K562 (cell line): ENCODE measurements at regions not wholly inside any gene's neighbourhood (a gene's known extent, or its start where the extent isn't known, plus 50 kb on each side); places are given as distances from the start of the nearest gene placed in this dataset.

Source experiments
- ATAC-seq: fragments of 200-7000 bp; cut with Tn5 transposase; 3 replicates; pipeline ENCODE4 v1.9.1; 2020; ENCODE audit warnings: moderate library complexity
- BruUV-seq: library from RNA; stranded (reverse); fragments of 400-500 nt; replicated peaks from 2 replicates; lab custom pipeline; 2021; lab: Mats Ljungman, UMichigan
- CTCF ChIA-PET: fragments of 300-600 bp; formaldehyde crosslinking; extraction: SDS; loops from one replicate; lab custom pipeline; 2021; ENCODE audit warnings: low intra/inter-chr PET ratio; lab: Yijun Ruan, JAX
- POLR2A ChIA-PET: fragments of 300-600, 350-650 bp; sonication (Branson Sonifier 250); formaldehyde crosslinking; extraction: SDS; loops from one replicate; lab custom pipeline; 2021; ENCODE audit warnings: antibody characterized with exemption, inconsistent platforms; lab: Yijun Ruan, JAX
- DNase-seq, 4 experiments: peaks; one replicate each; pipeline versions ENCODE4 v3.0.0 to v3.0.0-alpha.2; 2011 to 2018; ENCODE audit warnings: low spot score in 3 of 4, mixed read lengths in 3 of 4; ENCODE audit errors: extremely low read depth in 1 of 4
- FAIRE-seq: peaks from 2 replicates; lab custom pipeline; 2011; peaks lifted over from hg19 to GRCh38; lab: Jason Lieb, UNC
- H2AFZ ChIP-seq: 2 replicates; pipeline ENCODE4 v1.6.0; 2011; ENCODE audit warnings: low read depth, low read length, control low read depth, inconsistent platforms
- H3K27ac ChIP-seq: fragments of 200-600 bp; 3 replicates; pipeline ENCODE4 v1.8.0; 2011; ENCODE audit warnings: low read depth, mild to moderate bottlenecking, control low read depth, inconsistent platforms, low read length, moderate library complexity, mixed read lengths; ENCODE audit errors: extremely low read depth
- H3K27me3 ChIP-seq, 2 experiments: fragments of 300-600 bp in 1 of 2; 2 replicates in 1 of 2; 3 replicates in 1 of 2; pipeline versions ENCODE4 v1.6.0 to v1.8.0; 2011; ENCODE audit warnings: inconsistent platforms in 2 of 2, low read length in 2 of 2, mild to moderate bottlenecking in 1 of 2, mixed read lengths in 1 of 2, moderate library complexity in 1 of 2; ENCODE audit not compliant: control insufficient read depth in 2 of 2, insufficient read depth in 2 of 2
- H3K36me3 ChIP-seq: fragments of 300-600 bp; 3 replicates; pipeline ENCODE4 v1.8.0; 2011; ENCODE audit warnings: mild to moderate bottlenecking, low read length, inconsistent platforms; ENCODE audit not compliant: control insufficient read depth, insufficient read depth
- H3K4me1 ChIP-seq, 2 experiments: fragments of 200-600 bp in 1 of 2; replicated peaks in 1 of 2; 2 replicates in 1 of 2; 3 replicates in 1 of 2; pipeline versions ENCODE4 v1.5.1 to v1.8.0; 2011; ENCODE audit warnings: inconsistent platforms in 2 of 2, low read length in 2 of 2, mild to moderate bottlenecking in 1 of 2, mixed read lengths in 1 of 2, moderate library complexity in 1 of 2; ENCODE audit not compliant: control insufficient read depth in 2 of 2, insufficient read depth in 2 of 2
- H3K4me2 ChIP-seq: 2 replicates; pipeline ENCODE4 v1.6.1; 2011; ENCODE audit warnings: low read length, control low read depth, inconsistent platforms, mixed read lengths; ENCODE audit not compliant: insufficient read depth
- H3K4me3 ChIP-seq: fragments of 200-600 bp; sonication (generic), shearing (Covaris generic); 2 replicates; pipeline ENCODE4 v1.5.1; 2016; ENCODE audit warnings: control low read depth, inconsistent platforms
- H3K79me2 ChIP-seq: fragments of 200-600 bp; 3 replicates; pipeline ENCODE4 v1.8.0; 2011; ENCODE audit warnings: low read length, inconsistent platforms; ENCODE audit not compliant: control insufficient read depth, insufficient read depth
- H3K9ac ChIP-seq, 2 experiments: 2 replicates each; pipeline versions ENCODE4 v1.6.0 to v1.6.1; 2011; ENCODE audit warnings: low read depth in 2 of 2, low read length in 2 of 2, control low read depth in 1 of 2, inconsistent platforms in 1 of 2, mild to moderate bottlenecking in 1 of 2, mixed read lengths in 1 of 2; ENCODE audit not compliant: insufficient read depth in 1 of 2
- H3K9me1 ChIP-seq: one replicate; pipeline ENCODE4 v1.6.0; 2011; ENCODE audit warnings: inconsistent platforms, mild to moderate bottlenecking, low read length, moderate library complexity; ENCODE audit not compliant: control insufficient read depth, insufficient read depth
- H3K9me3 ChIP-seq: replicated peaks from 2 replicates; pipeline ENCODE4 v1.5.1; 2011; ENCODE audit warnings: low read depth, low read length, inconsistent platforms; ENCODE audit not compliant: control insufficient read depth, insufficient read depth
- H4K20me1 ChIP-seq: replicated peaks from 2 replicates; pipeline ENCODE4 v1.6.1; 2011; ENCODE audit warnings: low read length, inconsistent platforms, mixed read lengths; ENCODE audit not compliant: control insufficient read depth, insufficient read depth
- HDAC3 ChIP-seq: fragments of 450-650 bp; IDR thresholded peaks from 2 replicates; pipeline ENCODE4 v1.6.1; 2018; ENCODE audit warnings: borderline replicate concordance, mild to moderate bottlenecking, moderate library complexity; ENCODE audit not compliant: partially characterized antibody
- MAFF ChIP-seq: IDR thresholded peaks from 2 replicates; pipeline ENCODE4 v1.6.1; 2012; ENCODE audit warnings: low read length, improper control_type of control experiment
- MAFG ChIP-seq: fragments of 450-650 bp; conservative IDR thresholded peaks from 2 replicates; pipeline ENCODE4 v1.6.1; 2016; ENCODE audit warnings: missing genetic modification characterization, missing compliant biosample characterization
- NFE2 ChIP-seq: IDR thresholded peaks from 2 replicates; pipeline ENCODE4 v1.6.1; 2014; ENCODE audit warnings: antibody characterized with exemption, low read depth
- PHB ChIP-seq: fragments of 250-450 bp; sonication (Bioruptor Pico); IDR thresholded peaks from 2 replicates; pipeline ENCODE4 v1.5.0; 2021
- SAFB2 ChIP-seq: fragments of 200-400 bp; formaldehyde crosslinking; IDR thresholded peaks from 2 replicates; pipeline ENCODE4 v1.6.1; 2018; ENCODE audit warnings: borderline replicate concordance, low read length, low read depth, moderate library complexity; ENCODE audit not compliant: severe bottlenecking
- SMARCC2 ChIP-seq: fragments of 450-650 bp; IDR thresholded peaks from 2 replicates; pipeline ENCODE4 v1.6.1; 2017; ENCODE audit warnings: antibody characterized with exemption, moderate library complexity, mild to moderate bottlenecking, low read depth
- ZNF316 ChIP-seq: fragments of 450-650 bp; IDR thresholded peaks from 2 replicates; pipeline ENCODE4 v1.6.1; 2016
- ZNF551 ChIP-seq: fragments of 250-450 bp; sonication (Bioruptor Pico); IDR thresholded peaks from 2 replicates; pipeline ENCODE4 v1.5.0; 2021; ENCODE audit warnings: mild to moderate bottlenecking, moderate library complexity
- ZNF589 ChIP-seq: fragments of 200-800 bp; sonication (Bioruptor generic); IDR thresholded peaks from 2 replicates; pipeline ENCODE4 v1.6.1; 2016; ENCODE audit warnings: low read depth, missing genetic modification characterization, missing compliant biosample characterization
- WGBS: fragments of 100-300 bp; shearing (Covaris generic); methylation state at CpG from one replicate; pipeline ENCODE4 v1.1.6; 2016; ENCODE audit warnings: low coverage, mixed read lengths; ENCODE audit not compliant: insufficient coverage; ENCODE audit errors: missing lambda C conversion rate; 5-methylcytosine and 5-hydroxymethylcytosine counted together
- in situ Hi-C: fragments of 300-500 bp; cut with MboI; formaldehyde crosslinking; loops from 4 replicates; pipeline ENCODE4 v1.15.0; 2018; ENCODE audit warnings: inconsistent platforms, mixed read lengths
- intact Hi-C: fragments of 100-400 bp; cut with micrococcal nuclease; formaldehyde crosslinking; loops from 2 replicates; pipeline ENCODE4 v1.14.2; 2022
- TF ChIP-seq, protein P1 (sequence below): IDR thresholded peaks from 2 replicates; pipeline ENCODE4 v1.6.1; 2014; ENCODE audit warnings: antibody characterized with exemption
- TF ChIP-seq, protein P2 (sequence below), 2 experiments: fragments of 250-450 bp in 1 of 2; fragments of 450-650 bp in 1 of 2; sonication (Bioruptor Pico) in 1 of 2; IDR thresholded peaks; 2 replicates each; pipeline versions ENCODE4 v1.6.1 to v1.8.0; 2016 to 2021; ENCODE audit warnings: mild to moderate bottlenecking in 2 of 2, moderate library complexity in 2 of 2, missing compliant biosample characterization in 1 of 2, missing genetic modification characterization in 1 of 2
- TF ChIP-seq, protein P3 (sequence below): fragments of 200-800 bp; sonication (Bioruptor generic); IDR thresholded peaks from 2 replicates; pipeline ENCODE4 v1.6.1; 2017; ENCODE audit warnings: missing genetic modification characterization, missing compliant biosample characterization
- TF ChIP-seq, protein P4 (sequence below): fragments of 450-650 bp; IDR thresholded peaks from 2 replicates; pipeline ENCODE4 v1.7.0; 2016; ENCODE audit warnings: borderline replicate concordance
- TF ChIP-seq, protein P5 (sequence below): fragments of 450-650 bp; IDR thresholded peaks from 2 replicates; pipeline ENCODE4 v1.6.1; 2017; ENCODE audit warnings: mild to moderate bottlenecking, moderate library complexity

DNA sequence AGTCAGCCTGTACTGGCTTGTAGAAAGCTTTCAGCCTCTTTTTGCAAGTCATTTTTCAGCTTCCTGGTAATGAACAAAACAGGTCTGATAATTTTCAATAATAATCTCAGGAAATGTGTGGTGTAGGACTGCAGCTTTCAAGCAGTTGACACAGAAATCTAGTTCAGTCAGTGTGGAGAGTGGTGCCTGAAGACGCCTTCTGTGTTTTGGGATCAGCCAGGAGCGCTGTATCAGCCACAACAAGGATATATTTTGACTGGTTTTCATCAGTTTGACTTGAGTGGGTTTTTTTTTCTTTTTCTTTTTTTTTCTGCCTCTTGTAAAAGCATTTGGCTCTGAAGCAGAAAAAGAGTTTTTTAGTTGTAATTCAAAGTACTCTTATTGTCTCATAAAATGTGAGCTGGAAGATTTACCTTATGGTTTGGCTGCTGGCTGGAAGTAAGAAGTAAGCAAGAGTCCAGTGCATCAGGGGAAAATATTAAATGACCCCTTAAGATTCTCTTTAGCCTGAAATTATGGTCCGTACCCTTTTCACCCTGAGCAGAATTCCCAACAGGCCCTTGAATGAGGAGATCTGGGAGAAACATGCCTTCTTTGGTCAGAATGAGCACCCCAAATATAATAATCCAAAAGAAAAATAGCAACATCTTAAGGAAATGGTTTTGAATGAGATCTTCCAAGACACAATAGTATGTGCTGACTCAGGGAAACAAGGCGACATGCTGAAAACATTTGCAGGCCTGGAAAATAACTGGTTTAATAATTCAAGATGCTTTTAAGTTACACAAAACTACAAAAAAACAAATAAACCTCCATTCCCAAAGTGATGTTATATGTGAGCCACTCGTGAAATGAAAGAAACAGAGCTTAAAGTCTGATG is 332.7 kb upstream of the ADAMTS9 start:
- BruUV-seq = no TSS peak
- ChIA-PET POLR2A (interaction anchor here (1.0 kb wide), 1 partner anchor 10 kb away, joined by 3 read pairs; no protein-coding TSS in a partner anchor), CTCF (no interaction called here)
- Histone ChIP-seq H2AFZ (no peak overlapping the region), H3K4me3 (no peak overlapping the region), H3K4me1 (peaks cover 0 to 13% of the 10 kb centered on the region in 2 experiments; a peak in 2 of 5 replicates), H3K27me3 (no peaks in the 10 kb centered on the region), H3K9me1 (no peaks in the 10 kb centered on the region), H3K9me3 (no peaks in the 10 kb centered on the region), H3K36me3 (no peaks in the 10 kb centered on the region), H3K79me2 (no peaks in the 10 kb centered on the region), H3K4me2 (no peak overlapping the region), H3K9ac (no peak overlapping the region), H3K27ac (no peak overlapping the region), H4K20me1 (no peaks in the 10 kb centered on the region)
- DNase-seq = no peak
- FAIRE-seq = no peak
- 63% methylated on average over 4 of the region's 5 CpGs for WGBS
- no peak for ATAC-seq
- intact Hi-C loops (no loop called here), in situ Hi-C loops (no loop called here)
- TF ChIP-seq ZNF551 (CRISPR knock-in tag) (no peak), SMARCC2 (no peak), MAFF (peak; percentile 90), ZNF316 (peak; percentile 90), MAFG (tag) (peak; percentile 87), SAFB2 (no peak), NFE2 (peak; percentile 40; the same call in 1 of the 2 replicates), HDAC3 (no peak), PHB (CRISPR knock-in tag) (no peak), ZNF589 (CRISPR knock-in tag) (no peak)
- TF ChIP-seq, protein P1, sequence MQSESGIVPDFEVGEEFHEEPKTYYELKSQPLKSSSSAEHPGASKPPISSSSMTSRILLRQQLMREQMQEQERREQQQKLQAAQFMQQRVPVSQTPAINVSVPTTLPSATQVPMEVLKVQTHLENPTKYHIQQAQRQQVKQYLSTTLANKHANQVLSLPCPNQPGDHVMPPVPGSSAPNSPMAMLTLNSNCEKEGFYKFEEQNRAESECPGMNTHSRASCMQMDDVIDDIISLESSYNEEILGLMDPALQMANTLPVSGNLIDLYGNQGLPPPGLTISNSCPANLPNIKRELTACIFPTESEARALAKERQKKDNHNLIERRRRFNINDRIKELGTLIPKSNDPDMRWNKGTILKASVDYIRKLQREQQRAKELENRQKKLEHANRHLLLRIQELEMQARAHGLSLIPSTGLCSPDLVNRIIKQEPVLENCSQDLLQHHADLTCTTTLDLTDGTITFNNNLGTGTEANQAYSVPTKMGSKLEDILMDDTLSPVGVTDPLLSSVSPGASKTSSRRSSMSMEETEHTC = no peak
- TF ChIP-seq, protein P2, sequence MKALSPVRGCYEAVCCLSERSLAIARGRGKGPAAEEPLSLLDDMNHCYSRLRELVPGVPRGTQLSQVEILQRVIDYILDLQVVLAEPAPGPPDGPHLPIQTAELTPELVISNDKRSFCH (CRISPR knock-in tag; IDR thresholded peaks at IDR 0.05) = no peak
- TF ChIP-seq, protein P2 (tag; IDR thresholded peaks at IDR 0.05) = no peak
- TF ChIP-seq, protein P3, sequence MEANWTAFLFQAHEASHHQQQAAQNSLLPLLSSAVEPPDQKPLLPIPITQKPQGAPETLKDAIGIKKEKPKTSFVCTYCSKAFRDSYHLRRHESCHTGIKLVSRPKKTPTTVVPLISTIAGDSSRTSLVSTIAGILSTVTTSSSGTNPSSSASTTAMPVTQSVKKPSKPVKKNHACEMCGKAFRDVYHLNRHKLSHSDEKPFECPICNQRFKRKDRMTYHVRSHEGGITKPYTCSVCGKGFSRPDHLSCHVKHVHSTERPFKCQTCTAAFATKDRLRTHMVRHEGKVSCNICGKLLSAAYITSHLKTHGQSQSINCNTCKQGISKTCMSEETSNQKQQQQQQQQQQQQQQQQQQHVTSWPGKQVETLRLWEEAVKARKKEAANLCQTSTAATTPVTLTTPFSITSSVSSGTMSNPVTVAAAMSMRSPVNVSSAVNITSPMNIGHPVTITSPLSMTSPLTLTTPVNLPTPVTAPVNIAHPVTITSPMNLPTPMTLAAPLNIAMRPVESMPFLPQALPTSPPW = no peak
- TF ChIP-seq, protein P4, sequence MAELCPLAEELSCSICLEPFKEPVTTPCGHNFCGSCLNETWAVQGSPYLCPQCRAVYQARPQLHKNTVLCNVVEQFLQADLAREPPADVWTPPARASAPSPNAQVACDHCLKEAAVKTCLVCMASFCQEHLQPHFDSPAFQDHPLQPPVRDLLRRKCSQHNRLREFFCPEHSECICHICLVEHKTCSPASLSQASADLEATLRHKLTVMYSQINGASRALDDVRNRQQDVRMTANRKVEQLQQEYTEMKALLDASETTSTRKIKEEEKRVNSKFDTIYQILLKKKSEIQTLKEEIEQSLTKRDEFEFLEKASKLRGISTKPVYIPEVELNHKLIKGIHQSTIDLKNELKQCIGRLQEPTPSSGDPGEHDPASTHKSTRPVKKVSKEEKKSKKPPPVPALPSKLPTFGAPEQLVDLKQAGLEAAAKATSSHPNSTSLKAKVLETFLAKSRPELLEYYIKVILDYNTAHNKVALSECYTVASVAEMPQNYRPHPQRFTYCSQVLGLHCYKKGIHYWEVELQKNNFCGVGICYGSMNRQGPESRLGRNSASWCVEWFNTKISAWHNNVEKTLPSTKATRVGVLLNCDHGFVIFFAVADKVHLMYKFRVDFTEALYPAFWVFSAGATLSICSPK = no peak
- TF ChIP-seq, protein P5, sequence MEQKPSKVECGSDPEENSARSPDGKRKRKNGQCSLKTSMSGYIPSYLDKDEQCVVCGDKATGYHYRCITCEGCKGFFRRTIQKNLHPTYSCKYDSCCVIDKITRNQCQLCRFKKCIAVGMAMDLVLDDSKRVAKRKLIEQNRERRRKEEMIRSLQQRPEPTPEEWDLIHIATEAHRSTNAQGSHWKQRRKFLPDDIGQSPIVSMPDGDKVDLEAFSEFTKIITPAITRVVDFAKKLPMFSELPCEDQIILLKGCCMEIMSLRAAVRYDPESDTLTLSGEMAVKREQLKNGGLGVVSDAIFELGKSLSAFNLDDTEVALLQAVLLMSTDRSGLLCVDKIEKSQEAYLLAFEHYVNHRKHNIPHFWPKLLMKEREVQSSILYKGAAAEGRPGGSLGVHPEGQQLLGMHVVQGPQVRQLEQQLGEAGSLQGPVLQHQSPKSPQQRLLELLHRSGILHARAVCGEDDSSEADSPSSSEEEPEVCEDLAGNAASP = no peak
